Activated gamma-delta T cell treated with Interleukin-2 at 50 U/mL for 16 hours (primary cell): ENCODE measurements at regions not wholly inside any gene's neighbourhood (a gene's known extent, or its start where the extent isn't known, plus 50 kb on each side); places are given as distances from the start of the nearest gene placed in this dataset.
"Not testable (repeated sequence)": the region's sequence is repeated elsewhere in the genome, so short reads cannot be mapped to it uniquely, and the experiment has no call there.

Source experiments
- DNase-seq: peaks from one replicate; pipeline ENCODE4 v3.0.0-alpha.2; 2020

DNA sequence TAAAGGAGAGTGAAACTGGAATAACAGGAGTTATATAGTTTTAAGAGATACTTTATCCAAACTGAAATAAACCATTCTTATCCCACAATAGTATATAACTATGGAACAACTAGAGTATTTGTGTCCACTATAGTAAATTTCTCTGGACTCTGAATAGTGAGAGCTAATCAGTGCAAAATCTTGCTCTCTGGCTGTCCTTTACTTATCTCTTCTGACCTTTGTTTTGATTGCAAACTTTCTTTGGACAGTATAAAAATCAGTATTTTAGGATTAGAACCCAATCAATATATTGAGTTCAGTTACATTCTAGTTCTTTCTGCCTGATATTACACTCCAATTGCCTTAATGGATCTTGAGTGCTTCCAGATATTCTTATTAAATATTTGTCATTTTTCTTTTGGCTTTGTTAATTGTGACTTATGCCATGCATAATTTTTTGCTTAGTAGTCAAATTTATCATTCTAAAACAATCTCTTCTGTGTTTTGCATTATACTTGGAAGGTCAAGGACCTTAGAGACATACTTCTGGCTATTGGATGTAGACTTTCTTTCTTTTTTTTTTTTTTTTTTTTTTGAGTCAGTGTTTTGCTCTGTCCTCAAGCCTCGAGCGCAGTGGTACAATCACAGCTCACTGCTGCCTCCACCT is 89.9 kb upstream of the AMN1 start:
- DNase-seq: no peak

GRCh38 chr12:31817120-31817519 is 88.3 kb upstream of the AMN1 start:
- DNase-seq: no peak

DNA sequence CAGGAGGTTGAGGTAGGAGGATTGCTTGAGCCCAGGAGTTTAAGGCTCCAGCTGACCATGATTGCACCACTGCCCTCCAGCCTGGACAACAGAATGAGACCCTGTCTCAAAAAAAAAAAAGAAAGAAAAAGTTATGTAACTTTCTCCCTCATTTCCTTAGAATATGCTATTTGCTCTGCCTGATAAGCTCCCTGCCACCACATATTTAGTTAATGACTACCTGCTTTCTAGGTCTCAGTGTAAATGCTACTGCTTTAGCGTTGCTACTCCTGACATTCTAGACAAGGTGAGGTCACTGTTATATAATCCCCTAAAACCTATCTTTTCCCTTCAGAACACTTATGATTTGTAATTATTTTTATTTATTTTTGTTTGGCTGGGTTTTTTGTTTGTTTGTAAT is 86.3 kb upstream of the AMN1 start:
- no peak for DNase-seq

DNA sequence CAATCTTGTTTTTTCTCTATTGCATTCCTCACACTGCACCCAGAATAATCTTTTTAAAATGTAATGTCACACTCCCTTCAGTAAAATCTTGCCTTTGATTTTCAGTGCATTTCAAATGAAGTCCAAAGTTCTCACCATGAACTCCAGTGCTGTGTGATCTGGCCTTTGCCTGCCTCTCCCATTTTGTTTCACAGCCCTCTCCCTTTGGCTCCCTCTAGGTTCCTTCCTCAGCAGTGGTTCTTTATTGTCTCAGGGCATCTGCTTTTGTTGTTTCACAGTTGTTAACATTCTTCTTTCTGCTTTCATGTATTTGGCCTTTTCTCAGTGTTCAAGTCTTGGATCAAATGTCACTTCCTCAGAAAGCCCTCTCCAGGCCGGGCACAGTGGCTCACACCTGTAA is 84.5 kb upstream of the AMN1 start:
- DNase-seq: no peak

GRCh38 chr12:31807773-31808097 is 78.9 kb upstream of the AMN1 start:
- DNase-seq: no peak

GRCh38 chr12:31807081-31807772 is 78.4 kb upstream of the AMN1 start:
- not testable (repeated sequence) for DNase-seq

- DNase-seq: not testable (repeated sequence)
Measured at GRCh38 chr12:31805681-31806080, 76.9 kb upstream of the AMN1 start.

DNA sequence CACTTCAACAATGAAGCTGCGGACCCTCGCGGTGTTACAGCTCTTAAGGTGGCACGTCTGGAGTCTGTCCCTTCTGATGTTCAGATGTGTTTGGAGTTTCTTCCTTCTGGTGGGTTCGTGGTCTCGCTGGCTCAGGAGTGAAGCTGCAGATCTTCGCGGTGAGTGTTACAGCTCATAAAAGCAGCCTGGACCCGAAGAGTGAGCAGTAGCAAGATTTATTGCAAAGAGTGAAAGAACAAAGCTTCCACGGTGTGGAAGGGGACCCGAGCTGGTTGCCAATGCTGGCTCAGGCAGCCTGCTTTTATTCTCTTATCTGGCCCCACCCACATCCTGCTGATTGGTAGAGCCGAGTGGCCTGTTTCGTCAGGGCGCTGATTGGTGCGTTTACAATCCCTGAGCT is 75.9 kb upstream of the AMN1 start:
- not testable (repeated sequence) for DNase-seq

- DNase-seq: no peak
Measured at GRCh38 chr12:31804185-31804504, 75.3 kb upstream of the AMN1 start.

GRCh38 chr12:31803306-31804184 is 74.7 kb upstream of the AMN1 start:
- no peak for DNase-seq

GRCh38 chr12:31801872-31802271 is 73.1 kb upstream of the AMN1 start:
- DNase-seq: no peak

DNA sequence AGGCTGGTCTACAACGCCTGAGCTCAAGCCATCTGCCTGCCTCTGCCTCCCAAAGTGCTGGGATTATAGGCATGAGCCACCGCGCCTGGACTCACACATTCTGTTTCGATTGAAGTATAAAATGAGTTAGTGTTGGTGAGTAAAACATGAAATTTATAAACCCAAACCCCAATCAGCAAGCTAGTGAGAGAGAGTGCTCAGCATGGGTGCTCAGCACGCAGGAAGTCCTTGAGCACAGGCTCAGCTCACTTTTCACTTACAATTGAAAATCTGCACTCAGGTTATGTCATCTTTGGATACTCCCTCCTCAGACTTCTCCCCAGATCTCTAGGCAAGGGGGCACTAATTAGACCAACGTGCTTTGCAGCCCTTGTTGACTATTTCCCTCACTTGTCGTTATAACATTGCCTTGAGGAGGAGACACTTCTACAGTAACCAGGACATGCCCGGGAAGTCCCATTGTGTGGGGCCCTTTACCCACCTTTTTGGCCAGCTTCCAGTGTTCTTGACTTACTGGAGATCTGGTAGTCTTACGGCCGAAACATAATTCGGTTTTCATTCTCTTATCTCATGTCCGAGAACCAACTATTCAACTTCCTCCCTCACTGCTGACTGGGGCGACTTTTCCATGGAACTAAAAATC is 68.5 kb upstream of the AMN1 start:
- DNase-seq: no peak

DNA sequence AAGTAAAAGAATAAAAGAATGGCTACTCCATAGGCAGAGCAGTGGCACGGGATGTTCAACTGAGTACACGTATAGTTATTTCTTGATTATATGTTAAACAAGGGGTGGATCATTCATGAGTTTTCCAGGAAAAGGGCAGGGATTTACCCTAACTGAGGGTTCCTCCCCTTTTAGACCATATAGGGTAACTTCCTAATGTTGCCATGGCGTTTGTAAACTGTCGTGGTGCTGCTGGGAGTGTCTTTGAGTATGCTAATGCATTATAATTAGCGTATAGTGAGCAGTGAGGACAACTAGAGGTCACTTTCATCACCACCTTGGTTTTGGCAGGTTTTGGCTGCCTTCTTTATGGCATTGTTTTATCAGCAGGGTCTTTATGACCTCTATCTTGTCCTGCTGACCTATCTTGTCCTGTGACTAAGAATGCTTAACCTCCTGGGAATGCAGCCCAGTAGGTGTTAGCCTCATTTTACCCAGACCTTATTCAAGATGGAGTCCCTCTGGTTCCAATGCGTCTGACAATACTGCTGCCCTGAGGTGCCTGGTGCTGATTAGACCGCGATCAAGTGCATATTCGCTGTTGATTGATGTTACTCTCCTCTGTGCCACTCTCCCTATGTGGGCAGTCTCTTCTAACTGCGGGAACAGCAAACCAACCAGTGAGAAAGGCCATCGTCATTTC is 67.6 kb upstream of the AMN1 start:
- no peak for DNase-seq

GRCh38 chr12:31794745-31795144 is 65.9 kb upstream of the AMN1 start:
- no peak for DNase-seq

DNA sequence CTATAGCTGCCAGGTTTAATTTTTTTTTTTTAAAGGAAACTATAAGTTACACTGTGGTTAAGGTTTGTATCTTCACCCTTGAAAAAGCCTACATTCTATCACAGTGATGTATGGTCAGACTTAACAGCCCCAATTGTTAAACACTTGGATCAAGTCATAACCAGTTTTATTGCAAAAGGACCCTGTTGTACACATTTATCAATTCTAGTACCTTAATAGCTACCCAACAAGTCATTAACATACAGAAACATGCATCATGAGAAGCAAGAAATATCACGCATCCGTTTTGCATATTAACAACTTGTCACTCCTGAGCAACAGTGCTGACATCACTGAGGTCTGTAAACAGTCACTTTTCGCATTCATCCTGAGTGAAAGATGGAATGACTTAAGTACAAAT is 62.4 kb upstream of the AMN1 start:
- not testable (repeated sequence) for DNase-seq

DNA sequence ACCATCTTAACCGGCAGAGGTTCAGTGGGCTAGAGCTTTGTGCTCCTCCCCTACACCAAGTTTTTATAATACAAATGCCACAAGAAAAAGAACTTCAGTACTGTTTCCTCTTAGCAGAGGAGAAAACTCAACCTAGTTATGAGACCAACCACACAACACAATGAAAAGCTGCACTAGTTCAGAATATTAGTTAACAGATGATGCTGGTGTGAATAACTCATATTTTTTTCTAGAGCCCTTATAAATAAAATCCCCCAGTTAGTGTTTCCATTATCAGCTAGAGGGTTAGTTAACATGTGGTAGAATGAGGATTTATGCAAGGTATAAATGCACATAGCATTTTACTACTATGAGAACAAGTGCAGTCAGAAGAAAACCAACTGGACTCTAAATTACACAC is 61.9 kb upstream of the AMN1 start:
- DNase-seq: no peak

DNA sequence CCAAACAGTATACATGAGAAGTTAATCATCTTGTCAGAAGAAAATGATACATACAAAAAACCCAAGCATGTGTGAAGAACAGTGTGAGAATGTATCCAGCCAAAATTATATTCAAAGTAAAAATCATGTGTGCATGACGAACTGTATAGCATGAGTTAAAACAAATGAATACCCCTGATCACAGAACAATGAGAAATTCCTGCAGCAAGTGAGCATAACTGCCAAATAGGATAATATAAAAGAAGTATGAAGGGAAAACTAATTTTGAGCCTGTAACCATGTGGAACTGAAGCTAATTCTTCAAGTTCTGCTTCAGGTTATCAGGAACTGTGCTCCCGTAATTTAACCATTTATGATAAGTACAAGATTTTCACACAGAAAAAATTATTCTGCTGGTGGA is 56.5 kb upstream of the AMN1 start:
- DNase-seq: no peak

- no peak for DNase-seq
Measured at GRCh38 chr12:31783996-31784645, 55.3 kb upstream of the AMN1 start.

- no peak for DNase-seq
Measured at GRCh38 chr12:31783556-31783955, 54.7 kb upstream of the AMN1 start.

- no peak for DNase-seq
Measured at GRCh38 chr12:31781894-31782540, 53.2 kb upstream of the AMN1 start.

- no peak for DNase-seq
Measured at GRCh38 chr12:31780096-31780495, 51.3 kb upstream of the AMN1 start.

DNA sequence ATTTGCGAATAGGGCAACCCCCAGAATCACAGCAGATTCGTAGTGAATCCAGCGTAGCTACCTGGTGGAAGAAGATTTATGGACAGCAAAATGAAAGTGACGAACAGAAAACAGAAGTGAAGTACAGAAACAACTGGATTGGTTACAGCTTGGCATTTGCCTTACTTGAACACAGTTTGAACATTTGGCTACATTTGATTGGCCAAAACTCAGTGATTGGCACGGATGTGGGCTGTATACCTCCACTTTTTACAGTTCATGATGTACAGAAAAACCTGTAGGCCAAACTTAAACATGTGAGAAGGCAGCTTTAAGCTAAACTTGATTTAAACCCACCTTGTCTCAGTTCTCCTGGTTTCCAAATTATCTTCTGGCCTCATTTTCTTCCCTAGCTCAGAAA is 49.9 kb upstream of the AMN1 start:
- DNase-seq: no peak
